ENCODE measurements at regions not wholly inside any gene's neighbourhood (a gene's known extent, or its start where the extent isn't known, plus 50 kb on each side); places are given as distances from the start of the nearest gene placed in this dataset.

DNA sequence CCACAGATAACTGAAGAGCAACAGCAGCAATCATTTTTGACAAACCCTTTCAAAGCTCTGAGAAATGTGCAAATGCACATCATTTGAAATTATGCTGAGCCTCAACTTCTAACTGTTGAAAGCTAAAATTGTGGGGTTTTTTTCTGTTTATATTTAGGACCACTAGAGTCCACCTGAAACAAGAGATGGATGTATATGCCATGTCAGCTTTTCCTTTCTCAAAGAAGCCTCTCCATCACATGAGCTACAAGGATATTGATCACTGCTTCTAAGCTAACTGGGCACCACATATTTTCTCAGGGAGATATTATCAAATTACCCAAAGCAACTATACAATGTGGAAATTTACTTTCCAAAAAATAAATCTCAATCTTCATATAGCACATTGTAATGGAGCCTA is 498.6 kb upstream of the ZNF385D start:
- Histone ChIP-seq H3K27me3 (ENCODE audit: control insufficient read depth in 2 of 2, insufficient read depth in 2 of 2, low read length in 2 of 2) (no peaks in the 10 kb centered on the region), H2AFZ (ENCODE audit: low read depth, low read length) (no peak overlapping the region), H3K9me3 (replicated peaks; ENCODE audit: control insufficient read depth, insufficient read depth, low read length) (no peaks in the 10 kb centered on the region), H3K9ac (replicated peaks; ENCODE audit: extremely low read depth, insufficient read depth, low read length) (no peak overlapping the region), H3K27ac (ENCODE audit: insufficient read depth, low read depth, low read length) (no peak overlapping the region), H3K4me3 (replicated peaks in 1 of 3; ENCODE audit: insufficient read depth in 1 of 3, low read depth in 1 of 3, low read length in 3 of 3) (no peak overlapping the region), H3K4me1 (ENCODE audit: control insufficient read depth, extremely low read depth, insufficient read depth, low read length) (no peaks in the 10 kb centered on the region), H4K20me1 (replicated peaks; ENCODE audit: control insufficient read depth, extremely low read depth, insufficient read depth, low read length) (no peaks in the 10 kb centered on the region), H3K4me2 (ENCODE audit: insufficient read depth, low read length) (no peak overlapping the region), H3K79me2 (ENCODE audit: control insufficient read depth, insufficient read depth, low read length) (no peaks in the 10 kb centered on the region), H3K36me3 (ENCODE audit: control insufficient read depth in 2 of 2, extremely low read depth in 1 of 2, insufficient read depth in 2 of 2, low read length in 2 of 2) (no peaks in the 10 kb centered on the region), H3K9me1 (replicated peaks; ENCODE audit: control insufficient read depth, extremely low read depth, insufficient read depth, low read length) (no peaks in the 10 kb centered on the region)
- ChIA-PET CTCF (no interaction called here), POLR2A (no interaction called here)
- DNase-seq (ENCODE audit: low read depth, low spot score) (no peak), FAIRE-seq (no peak)
- TF ChIP-seq FOS (IDR thresholded peaks at IDR 0.05; ENCODE audit: borderline replicate concordance, insufficient read depth, low read length) (no peak), JUN (IDR thresholded peaks at IDR 0.05; ENCODE audit: borderline replicate concordance, insufficient read depth, insufficient read length, low read depth) (no peak), MYC (IDR thresholded peaks at IDR 0.05; ENCODE audit: low read depth, low read length) (no peak), POLR2AphosphoS5 (IDR thresholded peaks at IDR 0.05; ENCODE audit: insufficient read depth, low read depth, low read length) (no peak), EZH2 (IDR thresholded peaks at IDR 0.05; ENCODE audit: borderline replicate concordance, low read depth, low read length, severe bottlenecking) (no peak), GATA2 (IDR thresholded peaks at IDR 0.05; ENCODE audit: insufficient read depth, insufficient read length, low read depth, low read length) (no peak), POLR2A (IDR thresholded peaks at IDR 0.05; ENCODE audit: low read depth, low read length) (no peak)
- TF ChIP-seq, protein P1, sequence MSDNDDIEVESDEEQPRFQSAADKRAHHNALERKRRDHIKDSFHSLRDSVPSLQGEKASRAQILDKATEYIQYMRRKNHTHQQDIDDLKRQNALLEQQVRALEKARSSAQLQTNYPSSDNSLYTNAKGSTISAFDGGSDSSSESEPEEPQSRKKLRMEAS (IDR thresholded peaks at IDR 0.05; ENCODE audit: insufficient read depth, insufficient read length) = no peak
- TF ChIP-seq, protein P2, sequence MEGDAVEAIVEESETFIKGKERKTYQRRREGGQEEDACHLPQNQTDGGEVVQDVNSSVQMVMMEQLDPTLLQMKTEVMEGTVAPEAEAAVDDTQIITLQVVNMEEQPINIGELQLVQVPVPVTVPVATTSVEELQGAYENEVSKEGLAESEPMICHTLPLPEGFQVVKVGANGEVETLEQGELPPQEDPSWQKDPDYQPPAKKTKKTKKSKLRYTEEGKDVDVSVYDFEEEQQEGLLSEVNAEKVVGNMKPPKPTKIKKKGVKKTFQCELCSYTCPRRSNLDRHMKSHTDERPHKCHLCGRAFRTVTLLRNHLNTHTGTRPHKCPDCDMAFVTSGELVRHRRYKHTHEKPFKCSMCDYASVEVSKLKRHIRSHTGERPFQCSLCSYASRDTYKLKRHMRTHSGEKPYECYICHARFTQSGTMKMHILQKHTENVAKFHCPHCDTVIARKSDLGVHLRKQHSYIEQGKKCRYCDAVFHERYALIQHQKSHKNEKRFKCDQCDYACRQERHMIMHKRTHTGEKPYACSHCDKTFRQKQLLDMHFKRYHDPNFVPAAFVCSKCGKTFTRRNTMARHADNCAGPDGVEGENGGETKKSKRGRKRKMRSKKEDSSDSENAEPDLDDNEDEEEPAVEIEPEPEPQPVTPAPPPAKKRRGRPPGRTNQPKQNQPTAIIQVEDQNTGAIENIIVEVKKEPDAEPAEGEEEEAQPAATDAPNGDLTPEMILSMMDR (IDR thresholded peaks at IDR 0.05; ENCODE audit: extremely low read depth in 1 of 2, insufficient read depth in 1 of 2, low read depth in 1 of 2, low read length in 2 of 2) = no peak
- no TSS peak for BruUV-seq (replicated peaks)
- intact Hi-C loops (cut with micrococcal nuclease) (no loop called here), dilution Hi-C loops (cut with MboI; ENCODE audit: extremely low pct_ligation_motif_present, low sequenced_read_pairs) (no loop called here)

Data from endothelial cell of umbilical vein (primary cell).